22Rv1 (cell line): ENCODE measurements at regions not wholly inside any gene's neighbourhood (a gene's known extent, or its start where the extent isn't known, plus 50 kb on each side); places are given as distances from the start of the nearest gene placed in this dataset.

Experiments used
- H3K27ac ChIP-seq: fragments of 450-650 bp; 2 replicates; pipeline ENCODE4 v1.5.1; 2017
- ZFX ChIP-seq: fragments of 450-650 bp; IDR thresholded peaks from 2 replicates; pipeline ENCODE4 v1.6.1; 2017; ENCODE audit warnings: antibody characterized with exemption, borderline replicate concordance
- TF ChIP-seq, protein P1 (sequence below): fragments of 450-650 bp; IDR thresholded peaks from 2 replicates; pipeline ENCODE4 v1.5.1; 2017; ENCODE audit warnings: mild to moderate bottlenecking

GRCh38 chr1:87208931-87209330 lies 119.7 kb upstream of the LMO4 start:
- H3K27ac ChIP-seq = no peak overlapping the region
- TF ChIP-seq, protein P1, sequence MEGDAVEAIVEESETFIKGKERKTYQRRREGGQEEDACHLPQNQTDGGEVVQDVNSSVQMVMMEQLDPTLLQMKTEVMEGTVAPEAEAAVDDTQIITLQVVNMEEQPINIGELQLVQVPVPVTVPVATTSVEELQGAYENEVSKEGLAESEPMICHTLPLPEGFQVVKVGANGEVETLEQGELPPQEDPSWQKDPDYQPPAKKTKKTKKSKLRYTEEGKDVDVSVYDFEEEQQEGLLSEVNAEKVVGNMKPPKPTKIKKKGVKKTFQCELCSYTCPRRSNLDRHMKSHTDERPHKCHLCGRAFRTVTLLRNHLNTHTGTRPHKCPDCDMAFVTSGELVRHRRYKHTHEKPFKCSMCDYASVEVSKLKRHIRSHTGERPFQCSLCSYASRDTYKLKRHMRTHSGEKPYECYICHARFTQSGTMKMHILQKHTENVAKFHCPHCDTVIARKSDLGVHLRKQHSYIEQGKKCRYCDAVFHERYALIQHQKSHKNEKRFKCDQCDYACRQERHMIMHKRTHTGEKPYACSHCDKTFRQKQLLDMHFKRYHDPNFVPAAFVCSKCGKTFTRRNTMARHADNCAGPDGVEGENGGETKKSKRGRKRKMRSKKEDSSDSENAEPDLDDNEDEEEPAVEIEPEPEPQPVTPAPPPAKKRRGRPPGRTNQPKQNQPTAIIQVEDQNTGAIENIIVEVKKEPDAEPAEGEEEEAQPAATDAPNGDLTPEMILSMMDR = no peak
- TF ChIP-seq ZFX = no peak

DNA sequence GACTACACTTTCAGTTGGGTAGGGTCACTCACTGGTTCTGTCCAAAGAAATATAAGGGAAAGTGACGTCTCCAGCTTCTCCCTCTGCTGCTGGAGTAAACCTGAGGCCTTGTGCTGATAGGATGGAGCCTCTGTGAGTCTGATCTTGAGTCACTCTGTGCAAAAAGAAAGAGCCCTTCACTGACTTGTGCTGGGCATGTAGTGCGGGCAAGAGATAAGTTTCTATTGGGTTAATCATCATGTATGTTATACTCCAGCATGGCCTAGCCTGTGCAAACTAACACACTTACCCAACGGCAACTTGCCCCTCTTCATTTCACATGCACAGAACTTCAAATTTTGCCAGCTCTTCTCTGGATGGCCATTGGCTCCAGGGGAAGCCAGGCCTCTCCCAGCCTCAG lies 118.5 kb upstream of the LMO4 start:
- H3K27ac ChIP-seq = no peak overlapping the region
- TF ChIP-seq, protein P1 = no peak
- TF ChIP-seq ZFX = no peak

- TF ChIP-seq, protein P1 = no peak
- no peak for TF ChIP-seq ZFX
These were observed 116.1 kb upstream of the LMO4 start for GRCh38 chr1:87212431-87213134.

GRCh38 chr1:87213135-87213515 lies 115.6 kb upstream of the LMO4 start:
- TF ChIP-seq, protein P1 = no peak
- no peak for TF ChIP-seq ZFX
- no peak overlapping the region for H3K27ac ChIP-seq

More at GRCh38 chr1:87212431-87213134, 116.1 kb upstream of the LMO4 start:
- no peak overlapping the region for H3K27ac ChIP-seq

- TF ChIP-seq, protein P1 = no peak
- TF ChIP-seq ZFX = no peak
- H3K27ac ChIP-seq = no peak overlapping the region
These were observed 113.1 kb upstream of the LMO4 start for GRCh38 chr1:87215592-87215991.

- H3K27ac ChIP-seq = no peak overlapping the region
- TF ChIP-seq ZFX = no peak
- TF ChIP-seq, protein P1 = no peak
These were observed 110.1 kb upstream of the LMO4 start for GRCh38 chr1:87218618-87219017.

DNA sequence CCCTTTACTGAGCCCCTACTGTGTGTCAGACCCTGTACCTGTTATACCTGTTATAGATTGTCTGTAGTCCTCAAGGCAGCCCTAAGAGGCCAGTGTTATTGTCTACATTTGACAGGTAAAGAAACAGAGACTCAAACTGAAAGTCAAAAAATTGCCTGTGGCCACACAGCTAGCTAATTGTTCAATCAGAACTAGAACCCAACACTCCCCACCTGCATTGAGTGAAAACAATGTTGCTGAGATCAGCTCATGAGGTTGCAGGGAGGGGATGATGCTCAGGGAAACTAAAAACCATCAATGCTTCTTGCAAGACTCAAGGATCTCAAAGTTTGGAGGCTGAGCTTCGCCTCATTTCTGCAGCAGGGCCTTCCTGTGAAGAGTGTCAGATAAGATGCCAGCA lies 109.5 kb upstream of the LMO4 start:
- no peak overlapping the region for H3K27ac ChIP-seq
- TF ChIP-seq ZFX = no peak
- TF ChIP-seq, protein P1 = no peak
